K562 (cell line): ENCODE measurements at regions not wholly inside any gene's neighbourhood (a gene's known extent, or its start where the extent isn't known, plus 50 kb on each side); places are given as distances from the start of the nearest gene placed in this dataset.

Source experiments
- ATAC-seq: fragments of 200-7000 bp; cut with Tn5 transposase; 3 replicates; pipeline ENCODE4 v1.9.1; 2020; ENCODE audit warnings: moderate library complexity
- BruUV-seq: library from RNA; stranded (reverse); fragments of 400-500 nt; replicated peaks from 2 replicates; lab custom pipeline; 2021; lab: Mats Ljungman, UMichigan
- CTCF ChIA-PET: fragments of 300-600 bp; formaldehyde crosslinking; extraction: SDS; loops from one replicate; lab custom pipeline; 2021; ENCODE audit warnings: low intra/inter-chr PET ratio; lab: Yijun Ruan, JAX
- POLR2A ChIA-PET: fragments of 300-600, 350-650 bp; sonication (Branson Sonifier 250); formaldehyde crosslinking; extraction: SDS; loops from one replicate; lab custom pipeline; 2021; ENCODE audit warnings: antibody characterized with exemption, inconsistent platforms; lab: Yijun Ruan, JAX
- DNase-seq, 4 experiments: peaks; one replicate each; pipeline versions ENCODE4 v3.0.0 to v3.0.0-alpha.2; 2011 to 2018; ENCODE audit warnings: low spot score in 3 of 4, mixed read lengths in 3 of 4; ENCODE audit errors: extremely low read depth in 1 of 4
- FAIRE-seq: peaks from 2 replicates; lab custom pipeline; 2011; peaks lifted over from hg19 to GRCh38; lab: Jason Lieb, UNC
- H2AFZ ChIP-seq: 2 replicates; pipeline ENCODE4 v1.6.0; 2011; ENCODE audit warnings: low read depth, low read length, control low read depth, inconsistent platforms
- H3K27ac ChIP-seq: fragments of 200-600 bp; 3 replicates; pipeline ENCODE4 v1.8.0; 2011; ENCODE audit warnings: low read depth, mild to moderate bottlenecking, control low read depth, inconsistent platforms, low read length, moderate library complexity, mixed read lengths; ENCODE audit errors: extremely low read depth
- H3K27me3 ChIP-seq, 2 experiments: fragments of 300-600 bp in 1 of 2; 2 replicates in 1 of 2; 3 replicates in 1 of 2; pipeline versions ENCODE4 v1.6.0 to v1.8.0; 2011; ENCODE audit warnings: inconsistent platforms in 2 of 2, low read length in 2 of 2, mild to moderate bottlenecking in 1 of 2, mixed read lengths in 1 of 2, moderate library complexity in 1 of 2; ENCODE audit not compliant: control insufficient read depth in 2 of 2, insufficient read depth in 2 of 2
- H3K36me3 ChIP-seq: fragments of 300-600 bp; 3 replicates; pipeline ENCODE4 v1.8.0; 2011; ENCODE audit warnings: mild to moderate bottlenecking, low read length, inconsistent platforms; ENCODE audit not compliant: control insufficient read depth, insufficient read depth
- H3K4me1 ChIP-seq, 2 experiments: fragments of 200-600 bp in 1 of 2; replicated peaks in 1 of 2; 2 replicates in 1 of 2; 3 replicates in 1 of 2; pipeline versions ENCODE4 v1.5.1 to v1.8.0; 2011; ENCODE audit warnings: inconsistent platforms in 2 of 2, low read length in 2 of 2, mild to moderate bottlenecking in 1 of 2, mixed read lengths in 1 of 2, moderate library complexity in 1 of 2; ENCODE audit not compliant: control insufficient read depth in 2 of 2, insufficient read depth in 2 of 2
- H3K4me2 ChIP-seq: 2 replicates; pipeline ENCODE4 v1.6.1; 2011; ENCODE audit warnings: low read length, control low read depth, inconsistent platforms, mixed read lengths; ENCODE audit not compliant: insufficient read depth
- H3K4me3 ChIP-seq: fragments of 200-600 bp; sonication (generic), shearing (Covaris generic); 2 replicates; pipeline ENCODE4 v1.5.1; 2016; ENCODE audit warnings: control low read depth, inconsistent platforms
- H3K79me2 ChIP-seq: fragments of 200-600 bp; 3 replicates; pipeline ENCODE4 v1.8.0; 2011; ENCODE audit warnings: low read length, inconsistent platforms; ENCODE audit not compliant: control insufficient read depth, insufficient read depth
- H3K9ac ChIP-seq, 2 experiments: 2 replicates each; pipeline versions ENCODE4 v1.6.0 to v1.6.1; 2011; ENCODE audit warnings: low read depth in 2 of 2, low read length in 2 of 2, control low read depth in 1 of 2, inconsistent platforms in 1 of 2, mild to moderate bottlenecking in 1 of 2, mixed read lengths in 1 of 2; ENCODE audit not compliant: insufficient read depth in 1 of 2
- H3K9me1 ChIP-seq: one replicate; pipeline ENCODE4 v1.6.0; 2011; ENCODE audit warnings: inconsistent platforms, mild to moderate bottlenecking, low read length, moderate library complexity; ENCODE audit not compliant: control insufficient read depth, insufficient read depth
- H3K9me3 ChIP-seq: replicated peaks from 2 replicates; pipeline ENCODE4 v1.5.1; 2011; ENCODE audit warnings: low read depth, low read length, inconsistent platforms; ENCODE audit not compliant: control insufficient read depth, insufficient read depth
- H4K20me1 ChIP-seq: replicated peaks from 2 replicates; pipeline ENCODE4 v1.6.1; 2011; ENCODE audit warnings: low read length, inconsistent platforms, mixed read lengths; ENCODE audit not compliant: control insufficient read depth, insufficient read depth
- CHCHD3 ChIP-seq: fragments of 250-450 bp; sonication (Bioruptor Pico); IDR thresholded peaks from 2 replicates; pipeline ENCODE4 v2.1.2; 2022; ENCODE audit warnings: mild to moderate bottlenecking
- HNRNPK ChIP-seq: fragments of 200-400 bp; formaldehyde crosslinking; IDR thresholded peaks from one replicate; pipeline ENCODE4 v1.6.1; 2018; ENCODE audit warnings: mild to moderate bottlenecking, low read depth, low read length; ENCODE audit not compliant: poor library complexity, severe bottlenecking
- IRF9 ChIP-seq: fragments of 450-650 bp; IDR thresholded peaks from 2 replicates; pipeline ENCODE4 v1.6.1; 2016; ENCODE audit warnings: missing biosample characterization, missing genetic modification characterization
- MBD2 ChIP-seq: sonication (generic); IDR thresholded peaks from 2 replicates; pipeline ENCODE4 v1.6.1; 2016; ENCODE audit warnings: low read depth, borderline replicate concordance
- SFPQ ChIP-seq: fragments of 200-400 bp; formaldehyde crosslinking; IDR thresholded peaks from 2 replicates; pipeline ENCODE4 v1.6.1; 2017; ENCODE audit warnings: mild to moderate bottlenecking, low read depth, low read length, moderate library complexity
- ZBTB9 ChIP-seq: fragments of 450-650 bp; formaldehyde crosslinking; IDR thresholded peaks from 2 replicates; pipeline ENCODE4 v1.4.0; 2020; ENCODE audit warnings: mild to moderate bottlenecking, moderate library complexity
- ZSCAN29 ChIP-seq: fragments of 450-650 bp; IDR thresholded peaks from 2 replicates; pipeline ENCODE4 v1.6.1; 2017
- WGBS: fragments of 100-300 bp; shearing (Covaris generic); methylation state at CpG from one replicate; pipeline ENCODE4 v1.1.6; 2016; ENCODE audit warnings: low coverage, mixed read lengths; ENCODE audit not compliant: insufficient coverage; ENCODE audit errors: missing lambda C conversion rate; 5-methylcytosine and 5-hydroxymethylcytosine counted together
- in situ Hi-C: fragments of 300-500 bp; cut with MboI; formaldehyde crosslinking; loops from 4 replicates; pipeline ENCODE4 v1.15.0; 2018; ENCODE audit warnings: inconsistent platforms, mixed read lengths
- intact Hi-C: fragments of 100-400 bp; cut with micrococcal nuclease; formaldehyde crosslinking; loops from 2 replicates; pipeline ENCODE4 v1.14.2; 2022
- TF ChIP-seq, protein P1 (sequence below): fragments of 250-450 bp; sonication (Bioruptor Pico); IDR thresholded peaks from 2 replicates; pipeline ENCODE4 v1.5.0; 2022; ENCODE audit warnings: mild to moderate bottlenecking
- TF ChIP-seq, protein P2 (sequence below): sonication (generic); formaldehyde crosslinking; IDR thresholded peaks from 2 replicates; pipeline ENCODE4 v1.8.1; 2022; ENCODE audit warnings: missing genetic modification reagents

DNA sequence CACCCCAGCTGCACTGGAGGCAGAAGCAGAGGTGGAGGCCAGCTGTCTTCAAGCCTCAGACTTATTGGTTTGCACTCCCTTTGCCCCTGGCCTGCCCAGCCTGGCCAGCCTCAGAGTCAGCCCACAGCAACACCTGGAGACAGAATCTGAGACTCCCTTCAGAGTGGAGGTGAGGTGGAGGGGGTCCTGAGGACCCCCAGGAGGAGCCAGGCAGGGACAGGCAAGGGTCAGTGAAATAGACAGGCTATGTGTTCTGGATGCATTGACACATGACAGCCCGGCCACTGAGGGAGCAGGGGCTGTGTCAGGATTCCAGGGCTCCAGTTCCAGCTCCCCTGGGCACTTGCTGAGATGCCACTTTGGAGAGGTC, 309.7 kb downstream of the MYCN start (continued):
- TF ChIP-seq, protein P1, sequence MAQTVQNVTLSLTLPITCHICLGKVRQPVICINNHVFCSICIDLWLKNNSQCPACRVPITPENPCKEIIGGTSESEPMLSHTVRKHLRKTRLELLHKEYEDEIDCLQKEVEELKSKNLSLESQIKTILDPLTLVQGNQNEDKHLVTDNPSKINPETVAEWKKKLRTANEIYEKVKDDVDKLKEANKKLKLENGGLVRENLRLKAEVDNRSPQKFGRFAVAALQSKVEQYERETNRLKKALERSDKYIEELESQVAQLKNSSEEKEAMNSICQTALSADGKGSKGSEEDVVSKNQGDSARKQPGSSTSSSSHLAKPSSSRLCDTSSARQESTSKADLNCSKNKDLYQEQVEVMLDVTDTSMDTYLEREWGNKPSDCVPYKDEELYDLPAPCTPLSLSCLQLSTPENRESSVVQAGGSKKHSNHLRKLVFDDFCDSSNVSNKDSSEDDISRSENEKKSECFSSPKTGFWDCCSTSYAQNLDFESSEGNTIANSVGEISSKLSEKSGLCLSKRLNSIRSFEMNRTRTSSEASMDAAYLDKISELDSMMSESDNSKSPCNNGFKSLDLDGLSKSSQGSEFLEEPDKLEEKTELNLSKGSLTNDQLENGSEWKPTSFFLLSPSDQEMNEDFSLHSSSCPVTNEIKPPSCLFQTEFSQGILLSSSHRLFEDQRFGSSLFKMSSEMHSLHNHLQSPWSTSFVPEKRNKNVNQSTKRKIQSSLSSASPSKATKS: no peak
- TF ChIP-seq, protein P2, sequence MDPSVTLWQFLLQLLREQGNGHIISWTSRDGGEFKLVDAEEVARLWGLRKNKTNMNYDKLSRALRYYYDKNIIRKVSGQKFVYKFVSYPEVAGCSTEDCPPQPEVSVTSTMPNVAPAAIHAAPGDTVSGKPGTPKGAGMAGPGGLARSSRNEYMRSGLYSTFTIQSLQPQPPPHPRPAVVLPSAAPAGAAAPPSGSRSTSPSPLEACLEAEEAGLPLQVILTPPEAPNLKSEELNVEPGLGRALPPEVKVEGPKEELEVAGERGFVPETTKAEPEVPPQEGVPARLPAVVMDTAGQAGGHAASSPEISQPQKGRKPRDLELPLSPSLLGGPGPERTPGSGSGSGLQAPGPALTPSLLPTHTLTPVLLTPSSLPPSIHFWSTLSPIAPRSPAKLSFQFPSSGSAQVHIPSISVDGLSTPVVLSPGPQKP (CRISPR knock-in tag): no peak

DNA sequence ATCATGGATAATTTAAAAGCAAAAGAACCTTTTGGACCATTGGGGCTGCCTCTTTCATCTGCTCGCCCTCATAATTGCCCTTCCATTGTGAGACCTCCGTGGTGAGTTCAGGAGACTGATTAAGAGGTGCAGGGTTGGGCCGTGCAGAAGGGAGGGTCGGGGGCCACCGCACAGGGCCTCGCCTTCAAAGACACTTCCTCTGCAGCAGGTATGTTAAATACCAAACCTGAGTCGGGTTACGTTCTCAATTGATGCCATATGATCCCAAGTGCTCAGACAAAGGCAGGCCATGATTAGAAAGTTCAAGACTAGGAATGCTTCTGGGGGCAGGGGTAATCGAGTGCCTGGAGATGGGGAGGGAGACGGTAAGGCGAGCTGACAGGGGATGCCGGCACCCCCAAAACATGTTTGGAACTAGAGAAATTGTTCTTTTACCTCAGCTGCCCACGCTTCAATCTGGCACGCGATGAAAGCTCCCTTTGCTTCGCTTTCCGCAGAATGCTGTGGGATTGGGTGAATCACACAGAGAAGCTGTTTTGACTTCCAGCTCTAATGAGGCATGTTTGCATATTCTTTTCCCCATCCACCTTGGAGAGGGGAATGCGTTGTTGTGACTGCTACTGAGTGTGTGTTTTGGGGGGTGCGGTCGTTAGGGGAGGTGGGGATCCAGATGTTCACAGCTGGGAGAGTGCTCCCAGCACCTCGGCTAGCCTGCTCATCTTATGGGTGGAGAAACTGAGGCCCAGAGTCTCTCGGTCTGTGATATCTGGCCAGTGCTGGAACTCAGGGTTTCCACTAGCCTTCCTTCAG, 309.1 kb downstream of the MYCN start:
- no peak overlapping the region for H3K27ac ChIP-seq
- ATAC-seq: no peak
- intact Hi-C loops (no loop called here), in situ Hi-C loops (no loop called here)
- BruUV-seq: no TSS peak
- no peaks in the 10 kb centered on the region for H3K9me1 ChIP-seq
- no peaks in the 10 kb centered on the region for H3K36me3 ChIP-seq
- no peak overlapping the region for H3K4me2 ChIP-seq
- no peaks in the 10 kb centered on the region for H3K4me1 ChIP-seq
- H3K27me3 ChIP-seq: peaks cover 0 to 26% of the 10 kb centered on the region in 2 experiments; a peak in 2 of 5 replicates
- DNase-seq: no peak
- ChIA-PET POLR2A (interaction anchor here (0.8 kb wide), 1 partner anchor 318 kb away, joined by 3 read pairs; no protein-coding TSS in a partner anchor), CTCF (no interaction called here)
- no peak for FAIRE-seq
- H3K79me2 ChIP-seq: no peaks in the 10 kb centered on the region
- no peak overlapping the region for H3K4me3 ChIP-seq
- no peak overlapping the region for H2AFZ ChIP-seq
- H4K20me1 ChIP-seq: no peaks in the 10 kb centered on the region
- 3% methylated on average over 22 of the region's 22 CpGs for WGBS
- H3K9me3 ChIP-seq: no peaks in the 10 kb centered on the region
- no peak overlapping the region for H3K9ac ChIP-seq
- TF ChIP-seq HNRNPK: no peak
- TF ChIP-seq ZSCAN29: no peak
- TF ChIP-seq ZBTB9: no peak
- TF ChIP-seq IRF9 (tag): no peak
- TF ChIP-seq MBD2: no peak
- TF ChIP-seq CHCHD3 (CRISPR knock-in tag): no peak
- TF ChIP-seq SFPQ: no peak
